Mammary epithelial cell (primary cell): ENCODE measurements at regions not wholly inside any gene's neighbourhood (a gene's known extent, or its start where the extent isn't known, plus 50 kb on each side); places are given as distances from the start of the nearest gene placed in this dataset.

Experiments used
- EZH2 ChIP-seq: IDR thresholded peaks from 2 replicates; pipeline ENCODE4 v1.6.1; 2012; ENCODE audit warnings: low read length, inconsistent platforms, borderline replicate concordance
- TF ChIP-seq, protein P1 (sequence below), 2 donors: IDR thresholded peaks in 1 of 2; conservative IDR thresholded peaks in 1 of 2; 2 replicates each; pipeline ENCODE4 v1.5.1; 2011 to 2012; ENCODE audit warnings: inconsistent platforms in 2 of 2, low read length in 2 of 2, mild to moderate bottlenecking in 2 of 2, control low read depth in 1 of 2, low read depth in 1 of 2; ENCODE audit not compliant: insufficient read depth in 1 of 2; ENCODE audit errors: extremely low read depth in 1 of 2

DNA sequence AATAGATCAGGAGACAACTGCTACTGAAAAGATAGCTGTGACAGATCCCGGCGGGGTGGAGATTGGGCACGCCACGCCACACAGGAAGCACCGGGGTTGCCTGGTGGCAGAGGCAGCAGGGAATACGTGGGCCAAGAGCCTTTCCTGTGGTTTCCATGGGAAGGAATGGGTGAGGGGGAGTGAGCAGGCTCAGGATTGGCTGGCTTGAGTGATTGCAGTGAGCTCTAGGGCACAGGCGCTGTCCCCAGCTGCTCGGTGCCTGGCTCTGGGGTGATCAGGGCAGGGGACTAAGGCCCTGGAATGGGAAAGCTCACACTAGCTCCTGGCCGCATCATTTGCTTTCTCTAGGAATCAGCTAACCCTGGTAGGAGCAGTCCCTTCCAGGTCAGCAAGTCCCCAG, 166.1 kb downstream of the USP12 start:
- TF ChIP-seq, protein P1, sequence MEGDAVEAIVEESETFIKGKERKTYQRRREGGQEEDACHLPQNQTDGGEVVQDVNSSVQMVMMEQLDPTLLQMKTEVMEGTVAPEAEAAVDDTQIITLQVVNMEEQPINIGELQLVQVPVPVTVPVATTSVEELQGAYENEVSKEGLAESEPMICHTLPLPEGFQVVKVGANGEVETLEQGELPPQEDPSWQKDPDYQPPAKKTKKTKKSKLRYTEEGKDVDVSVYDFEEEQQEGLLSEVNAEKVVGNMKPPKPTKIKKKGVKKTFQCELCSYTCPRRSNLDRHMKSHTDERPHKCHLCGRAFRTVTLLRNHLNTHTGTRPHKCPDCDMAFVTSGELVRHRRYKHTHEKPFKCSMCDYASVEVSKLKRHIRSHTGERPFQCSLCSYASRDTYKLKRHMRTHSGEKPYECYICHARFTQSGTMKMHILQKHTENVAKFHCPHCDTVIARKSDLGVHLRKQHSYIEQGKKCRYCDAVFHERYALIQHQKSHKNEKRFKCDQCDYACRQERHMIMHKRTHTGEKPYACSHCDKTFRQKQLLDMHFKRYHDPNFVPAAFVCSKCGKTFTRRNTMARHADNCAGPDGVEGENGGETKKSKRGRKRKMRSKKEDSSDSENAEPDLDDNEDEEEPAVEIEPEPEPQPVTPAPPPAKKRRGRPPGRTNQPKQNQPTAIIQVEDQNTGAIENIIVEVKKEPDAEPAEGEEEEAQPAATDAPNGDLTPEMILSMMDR (conservative IDR thresholded peaks at IDR 0.05 in 1 of 2, IDR thresholded peaks at IDR 0.05 in 1 of 2; ENCODE audit: extremely low read depth in 1 of 2, insufficient read depth in 1 of 2, low read depth in 1 of 2, low read length in 2 of 2), result no peak
- TF ChIP-seq EZH2, result no peak
